B cell (primary cell): ENCODE measurements at regions not wholly inside any gene's neighbourhood (a gene's known extent, or its start where the extent isn't known, plus 50 kb on each side); places are given as distances from the start of the nearest gene placed in this dataset.

Source experiments
- ATAC-seq: fragments of 200-7000 bp; cut with Tn5 transposase; one replicate; pipeline ENCODE4 v1.10.0; 2021; ENCODE audit warnings: low read depth, mild to moderate bottlenecking, moderate number of reproducible peaks, moderate library complexity
- CTCF ChIA-PET: fragments of 350-600 bp; sonication (Branson Sonifier 250); formaldehyde crosslinking; loops from one replicate; lab custom pipeline; 2021; ENCODE audit warnings: antibody characterized with exemption, inconsistent platforms; lab: Charles Lee
- POLR2A ChIA-PET: fragments of 350-600 bp; sonication (Branson Sonifier 250); formaldehyde crosslinking; loops from one replicate; lab custom pipeline; 2021; ENCODE audit warnings: antibody characterized with exemption; lab: Charles Lee
- DNase-seq: peaks from one replicate; pipeline ENCODE4 v3.0.0; 2013
- H2AFZ ChIP-seq: 2 replicates; pipeline ENCODE4 v1.6.1; 2012; ENCODE audit warnings: mild to moderate bottlenecking, low read depth, low read length; ENCODE audit not compliant: insufficient read depth, poor library complexity, severe bottlenecking
- H3K27ac ChIP-seq, 2 donors: 1 replicate in 1 of 2; 2 replicates in 1 of 2; pipeline ENCODE4 v1.5.1; 2012 to 2013; ENCODE audit warnings: low read length in 2 of 2, mild to moderate bottlenecking in 2 of 2, moderate library complexity in 1 of 2
- H3K27me3 ChIP-seq, 4 experiments: fragments of 200-600 bp in 1 of 4; sonication (generic) in 1 of 4; replicated peaks in 1 of 4; 1 replicate in 2 of 4; 2 replicates in 2 of 4; pipeline versions ENCODE4 v1.6.1 to v1.7.0; 2013 to 2016; ENCODE audit warnings: low read length in 3 of 4, mild to moderate bottlenecking in 2 of 4, mixed read lengths in 1 of 4, moderate library complexity in 1 of 4; ENCODE audit not compliant: insufficient read depth in 4 of 4, control insufficient read depth in 3 of 4; ENCODE audit errors: control extremely low read depth in 1 of 4
- H3K36me3 ChIP-seq, 2 experiments: replicated peaks in 1 of 2; 1 replicate in 1 of 2; 2 replicates in 1 of 2; pipeline versions ENCODE4 v1.6.1 to v1.7.1; 2013; ENCODE audit warnings: low read length in 1 of 2; ENCODE audit not compliant: insufficient read depth in 2 of 2, control insufficient read depth in 1 of 2; ENCODE audit errors: control extremely low read depth in 1 of 2, extremely low read depth in 1 of 2
- H3K4me1 ChIP-seq, 2 donors: fragments of 200-600 bp in 1 of 2; sonication (generic) in 1 of 2; 1 replicate in 1 of 2; 2 replicates in 1 of 2; pipeline versions ENCODE4 v1.5.1 to v1.6.1; 2013 to 2017; ENCODE audit warnings: low read length in 2 of 2; ENCODE audit not compliant: control insufficient read depth in 2 of 2, insufficient read depth in 2 of 2
- H3K4me2 ChIP-seq: replicated peaks from 2 replicates; pipeline ENCODE3; 2012; ENCODE audit warnings: mild to moderate bottlenecking, low read depth, low read length; ENCODE audit not compliant: poor library complexity, severe bottlenecking
- H3K4me3 ChIP-seq, 5 experiments: fragments of 200-600 bp in 1 of 5; sonication (generic) in 1 of 5; 1 replicate in 3 of 5; 2 replicates in 2 of 5; pipeline versions ENCODE4 v1.5.1 to v1.7.0; 2011 to 2016; ENCODE audit warnings: low read length in 4 of 5, mild to moderate bottlenecking in 4 of 5, low read depth in 2 of 5, control low read depth in 1 of 5, moderate library complexity in 1 of 5; ENCODE audit not compliant: insufficient read depth in 1 of 5; ENCODE audit errors: control extremely low read depth in 1 of 5, extremely low read depth in 1 of 5
- H3K79me2 ChIP-seq: fragments of 200-600 bp; sonication (generic); one replicate; pipeline ENCODE4 v1.6.0; 2016; ENCODE audit warnings: low read length; ENCODE audit not compliant: control insufficient read depth, insufficient read depth
- H3K9ac ChIP-seq: fragments of 200-600 bp; sonication (generic); 2 replicates; pipeline ENCODE4 v1.6.1; 2017; ENCODE audit warnings: mild to moderate bottlenecking, low read length, moderate library complexity
- H3K9me3 ChIP-seq, 3 donors: one replicate each; pipeline versions ENCODE4 v1.6.1 to v1.7.1; 2013; ENCODE audit warnings: low read length in 2 of 3; ENCODE audit not compliant: control insufficient read depth in 2 of 3, insufficient read depth in 1 of 3; ENCODE audit errors: control extremely low read depth in 1 of 3
- H4K20me1 ChIP-seq: 2 replicates; pipeline ENCODE4 v1.6.0; 2012; ENCODE audit warnings: mild to moderate bottlenecking, low read length; ENCODE audit not compliant: insufficient read depth, control insufficient read depth, poor library complexity, severe bottlenecking
- H3K27ac Mint-ChIP-seq: one replicate; pipeline ENCODE4 v1.8.0; 2021; ENCODE audit warnings: mixed read lengths
- H3K27me3 Mint-ChIP-seq: one replicate; pipeline ENCODE4 v1.8.0; 2021; ENCODE audit warnings: mixed read lengths
- H3K4me1 Mint-ChIP-seq: one replicate; pipeline ENCODE4 v1.8.0; 2021; ENCODE audit warnings: mixed read lengths
- H3K4me3 Mint-ChIP-seq: one replicate; pipeline ENCODE4 v1.8.0; 2021; ENCODE audit warnings: mixed read lengths
- H3K9me3 Mint-ChIP-seq: one replicate; pipeline ENCODE4 v1.8.0; 2022; ENCODE audit warnings: mixed read lengths; ENCODE audit not compliant: insufficient read depth
- EZH2 ChIP-seq: IDR thresholded peaks from 2 replicates; pipeline ENCODE4 v1.6.1; 2012; ENCODE audit warnings: borderline replicate concordance, low read depth, mild to moderate bottlenecking, moderate library complexity, low read length; ENCODE audit not compliant: insufficient read depth, poor library complexity, severe bottlenecking
- WGBS: methylation state at CpG from one replicate; pipeline ENCODE4 v1.1.5; 2013; ENCODE audit warnings: missing lambda C conversion rate; ENCODE audit not compliant: insufficient coverage; 5-methylcytosine and 5-hydroxymethylcytosine counted together
- intact Hi-C: fragments of 100-400 bp; cut with micrococcal nuclease; formaldehyde crosslinking; loops from one replicate; pipeline ENCODE4 v1.10.0; 2022
- TF ChIP-seq, protein P1 (sequence below): fragments of 200-600 bp; IDR thresholded peaks from one replicate; pipeline ENCODE4 v1.8.0; 2022; ENCODE audit warnings: antibody characterized with exemption, mild to moderate bottlenecking

DNA sequence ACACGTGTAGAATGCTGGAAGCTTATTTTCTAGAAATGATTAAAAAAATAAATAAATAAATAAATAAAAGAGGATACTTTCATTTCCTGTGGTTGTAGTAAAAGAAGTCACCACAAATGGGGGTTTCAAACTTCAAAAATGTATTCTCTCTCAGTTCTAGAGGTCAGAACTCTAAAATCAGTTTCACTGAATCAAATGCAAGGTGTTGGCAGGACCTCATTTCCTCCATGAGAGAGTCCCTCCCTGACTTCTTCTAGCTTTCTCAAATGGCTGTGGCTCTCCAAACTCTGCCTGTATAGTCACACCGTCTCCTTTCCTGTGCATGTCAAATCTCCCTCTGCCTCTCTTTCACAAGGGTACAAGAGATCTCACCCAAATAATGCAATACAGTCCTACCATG lies 312.6 kb upstream of the CXADR start:
- TF ChIP-seq EZH2, result no peak
- TF ChIP-seq, protein P1, sequence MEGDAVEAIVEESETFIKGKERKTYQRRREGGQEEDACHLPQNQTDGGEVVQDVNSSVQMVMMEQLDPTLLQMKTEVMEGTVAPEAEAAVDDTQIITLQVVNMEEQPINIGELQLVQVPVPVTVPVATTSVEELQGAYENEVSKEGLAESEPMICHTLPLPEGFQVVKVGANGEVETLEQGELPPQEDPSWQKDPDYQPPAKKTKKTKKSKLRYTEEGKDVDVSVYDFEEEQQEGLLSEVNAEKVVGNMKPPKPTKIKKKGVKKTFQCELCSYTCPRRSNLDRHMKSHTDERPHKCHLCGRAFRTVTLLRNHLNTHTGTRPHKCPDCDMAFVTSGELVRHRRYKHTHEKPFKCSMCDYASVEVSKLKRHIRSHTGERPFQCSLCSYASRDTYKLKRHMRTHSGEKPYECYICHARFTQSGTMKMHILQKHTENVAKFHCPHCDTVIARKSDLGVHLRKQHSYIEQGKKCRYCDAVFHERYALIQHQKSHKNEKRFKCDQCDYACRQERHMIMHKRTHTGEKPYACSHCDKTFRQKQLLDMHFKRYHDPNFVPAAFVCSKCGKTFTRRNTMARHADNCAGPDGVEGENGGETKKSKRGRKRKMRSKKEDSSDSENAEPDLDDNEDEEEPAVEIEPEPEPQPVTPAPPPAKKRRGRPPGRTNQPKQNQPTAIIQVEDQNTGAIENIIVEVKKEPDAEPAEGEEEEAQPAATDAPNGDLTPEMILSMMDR, result no peak
- no peaks in the 10 kb centered on the region for H3K27me3 ChIP-seq
- H3K4me3 ChIP-seq, result no peak overlapping the region
- CTCF ChIA-PET, result no interaction called here
- H3K27me3 Mint-ChIP-seq, result no peaks in the 10 kb centered on the region
- no peaks in the 10 kb centered on the region for H3K4me1 ChIP-seq
- H3K9me3 Mint-ChIP-seq, result peaks cover 6% of the 10 kb centered on the region
- no peaks in the 10 kb centered on the region for H4K20me1 ChIP-seq
- H3K36me3 ChIP-seq, result no peaks in the 10 kb centered on the region
- H3K4me3 Mint-ChIP-seq, result no peak overlapping the region
- no peak overlapping the region for H3K9ac ChIP-seq
- no peak overlapping the region for H3K27ac ChIP-seq
- no peaks in the 10 kb centered on the region for H3K79me2 ChIP-seq
- no peak overlapping the region for H3K4me2 ChIP-seq
- POLR2A ChIA-PET, result no interaction called here
- H3K9me3 ChIP-seq, result peaks cover 0 to 3% (median 3%) of the 10 kb centered on the region in 3 donors
- H3K27ac Mint-ChIP-seq, result no peak overlapping the region
- H3K4me1 Mint-ChIP-seq, result no peaks in the 10 kb centered on the region
- intact Hi-C loops, result no loop called here
- ATAC-seq (no peak), DNase-seq (no peak)
- WGBS, result no CpG with 5 or more reads among the region's 2 CpGs
- no peak overlapping the region for H2AFZ ChIP-seq

DNA sequence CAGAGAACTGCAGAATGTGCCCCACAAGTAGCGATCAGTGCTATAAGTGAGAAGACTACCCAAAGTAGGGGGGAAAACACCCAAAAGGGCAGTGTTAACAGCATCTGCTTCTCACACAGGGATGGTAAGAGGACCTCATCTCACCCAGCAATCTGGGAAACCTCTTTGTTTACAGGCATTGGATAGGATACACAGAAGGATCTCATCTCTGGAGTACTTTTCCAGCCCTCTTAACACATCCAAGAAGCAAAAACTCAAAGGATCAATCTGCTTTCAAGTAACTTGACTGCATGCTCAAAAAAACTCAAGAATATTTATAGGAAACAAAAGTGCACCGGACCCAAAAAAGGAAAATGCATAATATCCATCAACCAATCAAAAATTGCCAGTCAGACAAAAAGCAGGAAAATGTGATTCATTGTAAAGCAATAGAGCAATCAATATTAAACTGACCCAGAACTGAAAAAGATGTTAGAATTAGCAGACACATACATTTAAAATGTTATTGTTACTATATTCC lies 311.0 kb upstream of the CXADR start:
- POLR2A ChIA-PET, result no interaction called here
- no peaks in the 10 kb centered on the region for H3K27me3 Mint-ChIP-seq
- no peaks in the 10 kb centered on the region for H4K20me1 ChIP-seq
- no peaks in the 10 kb centered on the region for H3K27me3 ChIP-seq
- ATAC-seq, result no peak
- H3K4me2 ChIP-seq, result no peak overlapping the region
- H3K79me2 ChIP-seq, result no peaks in the 10 kb centered on the region
- H3K4me3 ChIP-seq, result no peak overlapping the region
- H3K27ac ChIP-seq, result no peak overlapping the region
- peaks cover 6% of the 10 kb centered on the region for H3K9me3 Mint-ChIP-seq
- no peak for DNase-seq
- no peak for TF ChIP-seq EZH2
- TF ChIP-seq, protein P1, result no peak
- H3K27ac Mint-ChIP-seq, result no peak overlapping the region
- 91% methylated on average over 1 of the region's 2 CpGs for WGBS
- H3K9ac ChIP-seq, result no peak overlapping the region
- CTCF ChIA-PET, result no interaction called here
- H3K4me3 Mint-ChIP-seq, result no peak overlapping the region
- no peaks in the 10 kb centered on the region for H3K36me3 ChIP-seq
- H3K4me1 ChIP-seq, result no peaks in the 10 kb centered on the region
- no peaks in the 10 kb centered on the region for H3K4me1 Mint-ChIP-seq
- intact Hi-C loops, result no loop called here
- no peak overlapping the region for H2AFZ ChIP-seq
- H3K9me3 ChIP-seq, result peaks cover 0 to 3% (median 3%) of the 10 kb centered on the region in 3 donors
